Neural progenitor cell (in vitro differentiated cells): ENCODE measurements at regions not wholly inside any gene's neighbourhood (a gene's known extent, or its start where the extent isn't known, plus 50 kb on each side); places are given as distances from the start of the nearest gene placed in this dataset.

Experiments
- DNase-seq: peaks from one replicate; pipeline ENCODE4 v3.0.0-alpha.2; 2016; ENCODE audit warnings: low spot score
- H2AFZ ChIP-seq: fragments of 200-600 bp; sonication (generic); replicated peaks from 2 replicates; pipeline ENCODE4 v1.6.1; 2016; ENCODE audit warnings: antibody characterized with exemption
- H3F3A ChIP-seq: fragments of 200-600 bp; sonication (generic); 2 replicates; pipeline ENCODE4 v1.6.1; 2016; ENCODE audit warnings: antibody characterized with exemption, low read depth
- H3K27ac ChIP-seq: fragments of 200-600 bp; sonication (generic); 2 replicates; pipeline ENCODE4 v1.5.1; 2016; ENCODE audit warnings: mild to moderate bottlenecking
- H3K27me3 ChIP-seq: fragments of 200-600 bp; sonication (generic); 2 replicates; pipeline ENCODE4 v1.6.1; 2016; ENCODE audit warnings: mild to moderate bottlenecking, moderate library complexity
- H3K36me3 ChIP-seq: fragments of 200-600 bp; sonication (generic); 2 replicates; pipeline ENCODE4 v1.5.1; 2016
- H3K4me1 ChIP-seq: fragments of 200-600 bp; sonication (generic); 2 replicates; pipeline ENCODE4 v1.6.1; 2016; ENCODE audit warnings: mixed run types
- H3K4me2 ChIP-seq: fragments of 200-600 bp; sonication (generic); 2 replicates; pipeline ENCODE4 v1.6.1; 2016
- H3K4me3 ChIP-seq: fragments of 200-600 bp; sonication (generic); 2 replicates; pipeline ENCODE4 v1.5.1; 2016
- H3K79me2 ChIP-seq: fragments of 200-600 bp; sonication (generic); 2 replicates; pipeline ENCODE4 v1.6.1; 2016; ENCODE audit warnings: low read depth
- H3K9ac ChIP-seq: fragments of 200-600 bp; sonication (generic); 2 replicates; pipeline ENCODE4 v1.6.1; 2016
- H3K9me3 ChIP-seq: fragments of 200-600 bp; sonication (generic); 2 replicates; pipeline ENCODE4 v1.5.1; 2016; ENCODE audit warnings: low read depth
- H4K20me1 ChIP-seq: fragments of 200-600 bp; sonication (generic); 2 replicates; pipeline ENCODE4 v1.6.1; 2016; ENCODE audit warnings: low read depth
- H3K27ac Mint-ChIP-seq: 3 replicates; pipeline ENCODE4 v1.8.0; 2021; ENCODE audit warnings: mixed read lengths
- H3K27me3 Mint-ChIP-seq: 2 replicates; pipeline ENCODE4 v1.8.0; 2022; ENCODE audit warnings: low read depth, mild to moderate bottlenecking, inconsistent platforms, moderate library complexity, mixed read lengths; ENCODE audit not compliant: insufficient read depth
- H3K36me3 Mint-ChIP-seq: 3 replicates; pipeline ENCODE4 v1.8.0; 2021; ENCODE audit warnings: mixed read lengths
- H3K4me1 Mint-ChIP-seq: 3 replicates; pipeline ENCODE4 v1.8.0; 2021; ENCODE audit warnings: mixed read lengths
- H3K4me3 Mint-ChIP-seq: 3 replicates; pipeline ENCODE4 v1.8.0; 2021; ENCODE audit warnings: mild to moderate bottlenecking, moderate library complexity, mixed read lengths
- H3K9me3 Mint-ChIP-seq: 3 replicates; pipeline ENCODE4 v1.8.0; 2020; ENCODE audit warnings: mixed read lengths
- CTCF ChIP-seq: fragments of 200-600 bp; sonication (generic); IDR thresholded peaks from 2 replicates; pipeline ENCODE4 v1.5.1; 2017; ENCODE audit warnings: antibody characterized with exemption, mild to moderate bottlenecking
- EZH2 ChIP-seq: fragments of 200-600 bp; sonication (generic); IDR thresholded peaks from 2 replicates; pipeline ENCODE4 v1.6.1; 2017; ENCODE audit warnings: antibody characterized with exemption, mild to moderate bottlenecking, moderate library complexity
- EZH2phosphoT487 ChIP-seq: fragments of 200-600 bp; sonication (generic); IDR thresholded peaks from 2 replicates; pipeline ENCODE4 v1.6.1; 2017; ENCODE audit warnings: antibody characterized with exemption

GRCh38 chr4:100833906-100834305 is 316.1 kb upstream of the EMCN start:
- no peak overlapping the region for H3K4me2 ChIP-seq
- H3K36me3 ChIP-seq = no peaks in the 10 kb centered on the region
- H3K9me3 ChIP-seq = no peaks in the 10 kb centered on the region
- peaks cover 2% of the 10 kb centered on the region for H3K36me3 Mint-ChIP-seq
- no peaks in the 10 kb centered on the region for H4K20me1 ChIP-seq
- no peak overlapping the region for H2AFZ ChIP-seq
- H3F3A ChIP-seq = no peaks in the 10 kb centered on the region
- TF ChIP-seq EZH2 = no peak
- no peak for TF ChIP-seq EZH2phosphoT487
- TF ChIP-seq CTCF = no peak
- H3K27me3 Mint-ChIP-seq = peaks cover 5% of the 10 kb centered on the region
- no peak overlapping the region for H3K4me3 ChIP-seq
- no peaks in the 10 kb centered on the region for H3K27me3 ChIP-seq
- no peak for DNase-seq
- peaks cover 23% of the 10 kb centered on the region for H3K4me1 Mint-ChIP-seq
- H3K4me3 Mint-ChIP-seq = no peak overlapping the region
- H3K79me2 ChIP-seq = no peaks in the 10 kb centered on the region
- peaks cover 14% of the 10 kb centered on the region for H3K9me3 Mint-ChIP-seq
- H3K9ac ChIP-seq = no peak overlapping the region
- H3K4me1 ChIP-seq = no peaks in the 10 kb centered on the region
- no peak overlapping the region for H3K27ac ChIP-seq
- no peak overlapping the region for H3K27ac Mint-ChIP-seq

GRCh38 chr4:100828986-100829685 is 311.3 kb upstream of the EMCN start:
- peaks cover 2% of the 10 kb centered on the region for H3K36me3 Mint-ChIP-seq
- Histone ChIP-seq H3F3A (no peaks in the 10 kb centered on the region), H2AFZ (no peak overlapping the region), H3K4me3 (no peak overlapping the region), H3K36me3 (no peaks in the 10 kb centered on the region), H3K27me3 (no peaks in the 10 kb centered on the region), H3K4me2 (no peak overlapping the region), H3K9me3 (no peaks in the 10 kb centered on the region), H3K9ac (no peak overlapping the region), H4K20me1 (no peaks in the 10 kb centered on the region), H3K79me2 (no peaks in the 10 kb centered on the region), H3K4me1 (no peaks in the 10 kb centered on the region), H3K27ac (no peak overlapping the region)
- H3K4me1 Mint-ChIP-seq = peaks cover 4% of the 10 kb centered on the region
- H3K9me3 Mint-ChIP-seq = peaks cover 16% of the 10 kb centered on the region
- H3K27ac Mint-ChIP-seq = no peak overlapping the region
- TF ChIP-seq EZH2 (no peak), CTCF (no peak), EZH2phosphoT487 (no peak)
- no peak overlapping the region for H3K4me3 Mint-ChIP-seq
- H3K27me3 Mint-ChIP-seq = peaks cover 2% of the 10 kb centered on the region
- DNase-seq = no peak

- H3K4me1 Mint-ChIP-seq = peaks cover 4% of the 10 kb centered on the region
- no peak for TF ChIP-seq EZH2
- no peak for TF ChIP-seq EZH2phosphoT487
- TF ChIP-seq CTCF = no peak
Observed at GRCh38 chr4:100828364-100828763, 310.5 kb upstream of the EMCN start.

More at GRCh38 chr4:100828364-100828763, 310.5 kb upstream of the EMCN start:
- Histone ChIP-seq H3F3A (no peaks in the 10 kb centered on the region), H3K27me3 (no peaks in the 10 kb centered on the region), H3K4me2 (no peak overlapping the region), H3K79me2 (no peaks in the 10 kb centered on the region), H3K27ac (no peak overlapping the region), H3K9ac (no peak overlapping the region), H3K4me1 (no peaks in the 10 kb centered on the region), H3K9me3 (no peaks in the 10 kb centered on the region), H2AFZ (no peak overlapping the region), H3K36me3 (no peaks in the 10 kb centered on the region), H4K20me1 (no peaks in the 10 kb centered on the region), H3K4me3 (no peak overlapping the region)
- peaks cover 2% of the 10 kb centered on the region for H3K27me3 Mint-ChIP-seq
- H3K4me3 Mint-ChIP-seq = no peak overlapping the region
- H3K9me3 Mint-ChIP-seq = peaks cover 15% of the 10 kb centered on the region
- H3K27ac Mint-ChIP-seq = no peak overlapping the region
- H3K36me3 Mint-ChIP-seq = peaks cover 2% of the 10 kb centered on the region
- no peak for DNase-seq
